Vagina (tissue), 2 donors: ENCODE measurements at regions not wholly inside any gene's neighbourhood (a gene's known extent, or its start where the extent isn't known, plus 50 kb on each side); places are given as distances from the start of the nearest gene placed in this dataset.

ENCODE experiments used
- POLR2A ChIP-seq, 2 donors: fragments of 450-650 bp; IDR thresholded peaks; one replicate each; pipeline ENCODE4 v1.6.1; 2017; ENCODE audit warnings: antibody characterized with exemption in 2 of 2, mild to moderate bottlenecking in 2 of 2, moderate library complexity in 2 of 2
- POLR2AphosphoS5 ChIP-seq, 2 donors: sonication (generic); formaldehyde crosslinking; IDR thresholded peaks; one replicate each; pipeline ENCODE4 v1.9.0; 2017; ENCODE audit warnings: antibody characterized with exemption in 2 of 2, mild to moderate bottlenecking in 2 of 2, low read depth in 1 of 2; ENCODE audit not compliant: insufficient read depth in 1 of 2
- TF ChIP-seq, protein P1 (sequence below), 3 experiments: fragments of 450-650 bp in 2 of 3; fragments of 200-600 bp in 1 of 3; sonication (generic) in 1 of 3; IDR thresholded peaks; one replicate each; pipeline ENCODE4 v1.5.1; 2017 to 2019; ENCODE audit warnings: antibody characterized with exemption in 3 of 3, mild to moderate bottlenecking in 2 of 3, moderate library complexity in 2 of 3

GRCh38 chr16:52852978-52853377 is 199.7 kb downstream of the CHD9NB start:
- TF ChIP-seq, protein P1, sequence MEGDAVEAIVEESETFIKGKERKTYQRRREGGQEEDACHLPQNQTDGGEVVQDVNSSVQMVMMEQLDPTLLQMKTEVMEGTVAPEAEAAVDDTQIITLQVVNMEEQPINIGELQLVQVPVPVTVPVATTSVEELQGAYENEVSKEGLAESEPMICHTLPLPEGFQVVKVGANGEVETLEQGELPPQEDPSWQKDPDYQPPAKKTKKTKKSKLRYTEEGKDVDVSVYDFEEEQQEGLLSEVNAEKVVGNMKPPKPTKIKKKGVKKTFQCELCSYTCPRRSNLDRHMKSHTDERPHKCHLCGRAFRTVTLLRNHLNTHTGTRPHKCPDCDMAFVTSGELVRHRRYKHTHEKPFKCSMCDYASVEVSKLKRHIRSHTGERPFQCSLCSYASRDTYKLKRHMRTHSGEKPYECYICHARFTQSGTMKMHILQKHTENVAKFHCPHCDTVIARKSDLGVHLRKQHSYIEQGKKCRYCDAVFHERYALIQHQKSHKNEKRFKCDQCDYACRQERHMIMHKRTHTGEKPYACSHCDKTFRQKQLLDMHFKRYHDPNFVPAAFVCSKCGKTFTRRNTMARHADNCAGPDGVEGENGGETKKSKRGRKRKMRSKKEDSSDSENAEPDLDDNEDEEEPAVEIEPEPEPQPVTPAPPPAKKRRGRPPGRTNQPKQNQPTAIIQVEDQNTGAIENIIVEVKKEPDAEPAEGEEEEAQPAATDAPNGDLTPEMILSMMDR (IDR thresholded peaks at IDR 0.05): no peak
- no peak for TF ChIP-seq POLR2AphosphoS5 (IDR thresholded peaks at IDR 0.05; ENCODE audit: insufficient read depth in 1 of 2, low read depth in 1 of 2)
- TF ChIP-seq POLR2A (IDR thresholded peaks at IDR 0.05): no peak
